Cardiac fibroblast (primary cell): ENCODE measurements at regions not wholly inside any gene's neighbourhood (a gene's known extent, or its start where the extent isn't known, plus 50 kb on each side); places are given as distances from the start of the nearest gene placed in this dataset.

Experiments used
- DNase-seq, 2 donors: peaks; one replicate each; pipeline versions ENCODE4 v3.0.0 to v3.0.0-alpha.2; 2010; ENCODE audit warnings: low read depth in 2 of 2
- H3K4me3 ChIP-seq, 2 donors: replicated peaks in 1 of 2; 1 replicate in 1 of 2; 2 replicates in 1 of 2; pipeline ENCODE4 v1.5.1; 2011; ENCODE audit warnings: low read depth in 2 of 2, low read length in 2 of 2, mild to moderate bottlenecking in 2 of 2, moderate library complexity in 1 of 2
- TF ChIP-seq, protein P1 (sequence below): IDR thresholded peaks from one replicate; pipeline ENCODE4 v1.5.1; 2011; ENCODE audit warnings: low read depth, mild to moderate bottlenecking, low read length, inconsistent platforms

DNA sequence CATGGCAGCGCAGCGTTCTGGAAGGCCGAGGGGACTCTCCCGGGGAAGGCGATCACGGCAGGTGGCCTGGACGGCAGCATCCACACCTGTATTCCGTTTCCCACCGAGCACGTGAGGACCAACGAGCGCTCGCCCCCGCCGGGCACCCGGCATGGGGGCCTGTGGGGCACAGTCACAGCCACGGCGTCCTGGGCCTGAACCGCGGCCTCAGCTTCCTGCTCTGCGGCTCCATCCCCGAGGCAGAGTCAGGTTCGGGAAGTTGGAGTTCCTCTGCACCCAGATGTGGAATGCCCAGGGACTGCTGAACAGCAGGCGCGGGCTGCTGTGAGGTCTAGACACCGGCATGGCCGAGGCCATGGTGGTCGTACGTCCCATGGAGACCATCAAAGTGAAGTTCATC is 1713.9 kb downstream of the TP53TG3F start:
- TF ChIP-seq, protein P1, sequence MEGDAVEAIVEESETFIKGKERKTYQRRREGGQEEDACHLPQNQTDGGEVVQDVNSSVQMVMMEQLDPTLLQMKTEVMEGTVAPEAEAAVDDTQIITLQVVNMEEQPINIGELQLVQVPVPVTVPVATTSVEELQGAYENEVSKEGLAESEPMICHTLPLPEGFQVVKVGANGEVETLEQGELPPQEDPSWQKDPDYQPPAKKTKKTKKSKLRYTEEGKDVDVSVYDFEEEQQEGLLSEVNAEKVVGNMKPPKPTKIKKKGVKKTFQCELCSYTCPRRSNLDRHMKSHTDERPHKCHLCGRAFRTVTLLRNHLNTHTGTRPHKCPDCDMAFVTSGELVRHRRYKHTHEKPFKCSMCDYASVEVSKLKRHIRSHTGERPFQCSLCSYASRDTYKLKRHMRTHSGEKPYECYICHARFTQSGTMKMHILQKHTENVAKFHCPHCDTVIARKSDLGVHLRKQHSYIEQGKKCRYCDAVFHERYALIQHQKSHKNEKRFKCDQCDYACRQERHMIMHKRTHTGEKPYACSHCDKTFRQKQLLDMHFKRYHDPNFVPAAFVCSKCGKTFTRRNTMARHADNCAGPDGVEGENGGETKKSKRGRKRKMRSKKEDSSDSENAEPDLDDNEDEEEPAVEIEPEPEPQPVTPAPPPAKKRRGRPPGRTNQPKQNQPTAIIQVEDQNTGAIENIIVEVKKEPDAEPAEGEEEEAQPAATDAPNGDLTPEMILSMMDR, result no peak
- H3K4me3 ChIP-seq, result no peak overlapping the region
- no peak for DNase-seq

DNA sequence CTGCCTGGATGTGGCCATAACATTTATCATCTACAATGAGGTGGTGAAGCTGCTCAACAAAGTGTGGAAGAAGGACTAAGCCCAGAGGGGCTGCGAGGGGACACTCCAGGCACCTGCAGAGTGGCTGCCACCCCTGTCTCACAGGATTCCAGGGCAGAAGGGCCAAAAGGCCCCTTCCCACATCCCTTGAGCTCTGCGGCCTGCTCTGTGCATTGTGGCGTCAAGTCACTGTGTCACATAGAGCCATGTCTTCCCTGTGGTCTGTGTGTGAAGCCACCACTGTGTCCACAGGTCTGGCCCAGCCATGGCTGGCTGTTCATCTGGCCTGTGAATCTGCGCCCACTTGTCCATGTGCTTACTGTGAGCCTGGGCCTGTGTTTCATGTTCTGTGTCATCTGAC is 1714.6 kb downstream of the TP53TG3F start:
- TF ChIP-seq, protein P1, result no peak
- no peak for DNase-seq

DNA sequence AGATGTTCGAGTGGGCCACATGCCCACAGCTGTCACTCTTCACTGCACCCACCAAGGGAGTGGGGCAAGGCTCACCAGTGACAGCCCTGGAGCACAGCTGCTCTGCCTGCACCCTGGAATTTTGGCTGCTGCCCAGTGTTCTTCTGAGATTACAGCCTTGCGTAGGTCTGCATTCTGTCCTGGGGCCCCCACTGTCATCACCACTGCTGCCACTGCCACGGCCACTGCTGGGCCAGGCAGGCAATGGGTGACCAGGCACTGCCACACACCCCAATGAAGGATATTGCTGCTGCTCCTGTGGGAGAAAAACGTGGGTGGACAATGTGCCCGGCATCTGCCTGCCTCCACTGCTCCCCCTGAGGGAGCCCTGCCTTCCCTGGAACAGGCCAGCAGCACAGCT is 1717.0 kb downstream of the TP53TG3F start:
- H3K4me3 ChIP-seq, result no peak overlapping the region
- DNase-seq, result no peak
- TF ChIP-seq, protein P1, result no peak

More for the DNA sequence above, 1714.6 kb downstream of the TP53TG3F start:
- H3K4me3 ChIP-seq, result no peak overlapping the region

DNA sequence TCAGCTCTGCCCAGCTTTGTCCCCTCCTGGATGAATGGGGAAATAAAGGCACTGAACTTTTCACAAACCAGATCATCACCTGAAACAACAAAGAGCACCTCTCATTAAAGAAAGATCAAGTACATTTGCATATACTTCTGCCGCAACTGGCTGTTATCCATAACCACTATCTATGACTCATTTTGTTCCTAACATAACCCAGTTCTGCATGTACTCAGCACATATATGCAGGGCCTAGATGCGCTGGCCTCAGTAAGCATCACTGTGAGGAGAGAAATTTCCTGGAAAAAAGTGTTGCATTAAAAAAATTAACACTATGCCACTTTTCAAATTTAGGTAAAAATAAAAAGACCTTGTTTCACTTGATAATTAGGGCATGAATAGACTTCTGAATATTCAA is 1718.4 kb downstream of the TP53TG3F start:
- no peak overlapping the region for H3K4me3 ChIP-seq
- no peak for DNase-seq
- TF ChIP-seq, protein P1, result no peak

DNA sequence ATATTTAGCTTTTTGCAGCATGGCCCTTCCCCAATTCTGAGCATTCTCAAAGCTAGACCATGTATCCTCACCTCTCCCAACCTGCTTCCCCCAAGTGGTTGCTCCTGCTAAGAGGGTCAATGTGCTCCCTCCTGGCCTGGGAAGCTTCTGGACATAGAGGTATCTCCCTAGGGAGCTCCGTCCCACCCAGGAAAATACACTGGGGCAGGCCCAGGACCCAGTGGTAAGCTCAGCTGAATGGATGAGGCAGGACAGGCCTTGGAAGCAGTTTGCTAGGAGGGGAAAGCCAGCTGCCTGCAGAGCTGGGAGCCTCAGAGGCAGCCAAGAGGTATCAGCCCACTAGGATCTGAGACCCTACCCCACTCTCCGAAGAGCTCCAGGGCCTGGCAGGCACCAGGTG is 1721.6 kb downstream of the TP53TG3F start:
- H3K4me3 ChIP-seq, result no peak overlapping the region
- DNase-seq, result no peak
- TF ChIP-seq, protein P1, result no peak

DNA sequence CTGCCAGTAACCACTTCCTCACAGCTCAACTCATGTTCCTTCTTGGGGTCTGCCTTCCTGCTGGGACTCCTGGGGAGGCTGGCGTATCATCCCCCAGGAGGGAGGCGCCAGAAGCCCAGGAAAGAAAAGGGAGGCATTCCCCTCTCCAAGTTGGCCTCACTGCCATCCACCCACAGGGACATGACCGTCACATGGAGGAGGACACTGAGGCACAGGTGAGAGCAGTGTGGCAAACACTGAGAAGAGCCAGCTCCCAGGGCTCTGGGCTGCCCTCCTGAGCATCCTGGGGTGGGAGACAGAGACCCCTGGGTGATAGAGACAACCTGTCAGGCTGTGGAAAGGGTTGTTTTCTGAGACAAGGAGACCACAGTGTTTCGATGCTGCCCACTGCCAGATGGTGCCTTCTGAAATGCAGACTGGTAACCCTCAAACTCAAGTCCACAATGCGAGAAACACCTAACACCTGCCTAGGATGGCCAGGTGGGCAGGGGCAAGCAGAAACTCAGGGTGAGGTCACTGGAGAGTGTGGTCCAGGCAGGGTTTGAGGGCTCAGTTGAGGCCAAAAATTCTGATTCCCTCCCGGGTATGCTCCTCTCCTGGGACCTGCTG is 1722.1 kb downstream of the TP53TG3F start:
- TF ChIP-seq, protein P1, result no peak
- H3K4me3 ChIP-seq, result no peak overlapping the region
- DNase-seq, result no peak
